ENCODE measurements at regions not wholly inside any gene's neighbourhood (a gene's known extent, or its start where the extent isn't known, plus 50 kb on each side); places are given as distances from the start of the nearest gene placed in this dataset.

GRCh38 chr14:58871573-58871972, 233.8 kb downstream of the DACT1 start:
- H3K4me3 ChIP-seq (replicated peaks; ENCODE audit: low read depth, low read length), result no peak overlapping the region
- no peak for DNase-seq (ENCODE audit: extremely low read depth, insufficient read length)
- H3K27me3 ChIP-seq (replicated peaks; ENCODE audit: control insufficient read depth, insufficient read depth, low read length), result no peaks in the 10 kb centered on the region
- TF ChIP-seq CTCF (IDR thresholded peaks at IDR 0.05; ENCODE audit: insufficient read depth, low read length, poor library complexity, severe bottlenecking), result no peak
- H3K36me3 ChIP-seq (ENCODE audit: control insufficient read depth, insufficient read depth, low read length), result no peaks in the 10 kb centered on the region

- DNase-seq (ENCODE audit: extremely low read depth, insufficient read length), result no peak
- no peaks in the 10 kb centered on the region for H3K27me3 ChIP-seq (replicated peaks; ENCODE audit: control insufficient read depth, insufficient read depth, low read length)
- TF ChIP-seq CTCF (IDR thresholded peaks at IDR 0.05; ENCODE audit: insufficient read depth, low read length, poor library complexity, severe bottlenecking), result no peak
- no peak overlapping the region for H3K4me3 ChIP-seq (replicated peaks; ENCODE audit: low read depth, low read length)
- no peaks in the 10 kb centered on the region for H3K36me3 ChIP-seq (ENCODE audit: control insufficient read depth, insufficient read depth, low read length)
Measured at GRCh38 chr14:58872061-58872460, 234.3 kb downstream of the DACT1 start.

- Histone ChIP-seq H3K36me3 (ENCODE audit: control insufficient read depth, insufficient read depth, low read length) (no peaks in the 10 kb centered on the region), H3K27me3 (replicated peaks; ENCODE audit: control insufficient read depth, insufficient read depth, low read length) (no peaks in the 10 kb centered on the region), H3K4me3 (replicated peaks; ENCODE audit: low read depth, low read length) (no peak overlapping the region)
- DNase-seq (ENCODE audit: extremely low read depth, insufficient read length), result no peak
- no peak for TF ChIP-seq CTCF (IDR thresholded peaks at IDR 0.05; ENCODE audit: insufficient read depth, low read length, poor library complexity, severe bottlenecking)
Measured at GRCh38 chr14:58873228-58873953, 235.6 kb downstream of the DACT1 start.

GRCh38 chr14:58875613-58876012, 237.9 kb downstream of the DACT1 start:
- Histone ChIP-seq H3K27me3 (replicated peaks; ENCODE audit: control insufficient read depth, insufficient read depth, low read length) (no peaks in the 10 kb centered on the region), H3K36me3 (ENCODE audit: control insufficient read depth, insufficient read depth, low read length) (no peaks in the 10 kb centered on the region), H3K4me3 (replicated peaks; ENCODE audit: low read depth, low read length) (no peak overlapping the region)
- TF ChIP-seq CTCF (IDR thresholded peaks at IDR 0.05; ENCODE audit: insufficient read depth, low read length, poor library complexity, severe bottlenecking), result no peak
- DNase-seq (ENCODE audit: extremely low read depth, insufficient read length), result no peak

GRCh38 chr14:58876608-58877007, 238.8 kb downstream of the DACT1 start:
- Histone ChIP-seq H3K36me3 (ENCODE audit: control insufficient read depth, insufficient read depth, low read length) (no peaks in the 10 kb centered on the region), H3K27me3 (replicated peaks; ENCODE audit: control insufficient read depth, insufficient read depth, low read length) (no peaks in the 10 kb centered on the region), H3K4me3 (replicated peaks; ENCODE audit: low read depth, low read length) (no peak overlapping the region)
- no peak for DNase-seq (ENCODE audit: extremely low read depth, insufficient read length)
- no peak for TF ChIP-seq CTCF (IDR thresholded peaks at IDR 0.05; ENCODE audit: insufficient read depth, low read length, poor library complexity, severe bottlenecking)
